ENCODE measurements at regions not wholly inside any gene's neighbourhood (a gene's known extent, or its start where the extent isn't known, plus 50 kb on each side); places are given as distances from the start of the nearest gene placed in this dataset.

- Histone ChIP-seq H4K8ac (replicated peaks; ENCODE audit: insufficient read length, low read depth, low read length) (no peak overlapping the region), H3K18ac (ENCODE audit: insufficient read length, low read depth, low read length) (no peak overlapping the region), H3K23ac (ENCODE audit: insufficient read length, low read depth, low read length) (no peak overlapping the region), H3K23me2 (ENCODE audit: insufficient read length, low read depth, low read length, poor library complexity, severe bottlenecking) (no peaks in the 10 kb centered on the region), H4K5ac (ENCODE audit: insufficient read length, low read depth, low read length) (no peak overlapping the region), H3K4me2 (ENCODE audit: insufficient read depth, insufficient read length, low read length) (no peak overlapping the region), H3T11ph (ENCODE audit: low read length) (no peak overlapping the region), H2AFZ (ENCODE audit: low read length) (no peak overlapping the region), H2AK5ac (ENCODE audit: insufficient read length, low read length) (no peak overlapping the region), H3K4ac (ENCODE audit: low read depth, low read length) (no peak overlapping the region), H2BK12ac (ENCODE audit: insufficient read length, low read depth, low read length) (no peak overlapping the region), H3K79me1 (ENCODE audit: insufficient read depth, low read depth, low read length, poor library complexity, severe bottlenecking) (no peaks in the 10 kb centered on the region), H2BK120ac (ENCODE audit: low read depth, low read length, poor library complexity, severe bottlenecking) (no peak overlapping the region), H2BK5ac (ENCODE audit: insufficient read length, low read length) (no peak overlapping the region), H3K14ac (ENCODE audit: insufficient read depth, low read length) (no peak overlapping the region), H2BK15ac (ENCODE audit: low read depth, low read length) (no peak overlapping the region), H4K91ac (ENCODE audit: insufficient read length, low read depth, low read length) (no peak overlapping the region), H3K56ac (ENCODE audit: insufficient read length, low read depth, low read length) (no peak overlapping the region), H3K9ac (ENCODE audit: extremely low read depth, insufficient read length, low read length) (no peak overlapping the region), H3K27me3 (ENCODE audit: insufficient read depth, low read length) (no peaks in the 10 kb centered on the region), H4K20me1 (ENCODE audit: control insufficient read depth, insufficient read depth, insufficient read length) (no peaks in the 10 kb centered on the region), H3K9me3 (ENCODE audit: control insufficient read depth, low read depth, low read length) (no peaks in the 10 kb centered on the region), H2BK20ac (ENCODE audit: low read depth, low read length, poor library complexity, severe bottlenecking) (no peak overlapping the region), H3K27ac (ENCODE audit: insufficient read length, low read depth, low read length) (no peak overlapping the region), H3K4me1 (ENCODE audit: insufficient read depth, low read length) (no peaks in the 10 kb centered on the region), H3K79me2 (ENCODE audit: insufficient read depth, low read length) (no peaks in the 10 kb centered on the region)
- Mint-ChIP-seq H3K36me3 (ENCODE audit: insufficient read depth in 1 of 3, low read depth in 3 of 3) (no peaks in the 10 kb centered on the region), H3K27me3 (ENCODE audit: low read depth) (no peaks in the 10 kb centered on the region), H3K27ac (no peak overlapping the region), H3K4me1 (no peaks in the 10 kb centered on the region), H3K4me3 (no peak overlapping the region), H3K9me3 (no peaks in the 10 kb centered on the region)
- no peak for TF ChIP-seq CTCF (conservative IDR thresholded peaks at IDR 0.05)
- WGBS (ENCODE audit: extremely low coverage, insufficient read length, low lambda C conversion rate) = no CpG with 5 or more reads among the region's 5 CpGs
- DNase-seq = no peak
Observed at GRCh38 chr5:104298518-104298917, 735.9 kb upstream of the NUDT12 start.
